Immature natural killer cell (primary cell): ENCODE measurements at regions not wholly inside any gene's neighbourhood (a gene's known extent, or its start where the extent isn't known, plus 50 kb on each side); places are given as distances from the start of the nearest gene placed in this dataset.

ENCODE experiments used
- DNase-seq, 3 donors: peaks; one replicate each; pipeline ENCODE4 v3.0.0; 2022; ENCODE audit warnings: mixed read lengths in 1 of 3
- H3K27ac Mint-ChIP-seq, 6 donors: one replicate each; pipeline ENCODE4 v1.8.0; 2020; ENCODE audit warnings: mixed read lengths in 6 of 6, mild to moderate bottlenecking in 5 of 6, inconsistent platforms in 4 of 6, moderate library complexity in 3 of 6
- H3K27me3 Mint-ChIP-seq, 3 donors: one replicate each; pipeline ENCODE4 v1.8.0; 2020 to 2021; ENCODE audit warnings: low read depth in 3 of 3, mild to moderate bottlenecking in 3 of 3, mixed read lengths in 3 of 3, moderate library complexity in 3 of 3, inconsistent platforms in 1 of 3
- H3K36me3 Mint-ChIP-seq, 3 donors: one replicate each; pipeline ENCODE4 v1.8.0; 2020; ENCODE audit warnings: mixed read lengths in 3 of 3, inconsistent platforms in 2 of 3, mild to moderate bottlenecking in 2 of 3
- H3K4me1 Mint-ChIP-seq, 2 donors: one replicate each; pipeline ENCODE4 v1.8.0; 2020; ENCODE audit warnings: inconsistent platforms in 2 of 2, mild to moderate bottlenecking in 2 of 2, mixed read lengths in 2 of 2, moderate library complexity in 1 of 2
- H3K4me3 Mint-ChIP-seq, 5 donors: one replicate each; pipeline ENCODE4 v1.8.0; 2020; ENCODE audit warnings: mild to moderate bottlenecking in 5 of 5, mixed read lengths in 5 of 5, inconsistent platforms in 3 of 5, moderate library complexity in 3 of 5
- H3K9me3 Mint-ChIP-seq, 6 donors: one replicate each; pipeline ENCODE4 v1.8.0; 2020; ENCODE audit warnings: mild to moderate bottlenecking in 6 of 6, mixed read lengths in 6 of 6, inconsistent platforms in 4 of 6, moderate library complexity in 3 of 6

GRCh38 chr1:200474633-200475032, 64.8 kb upstream of the ZNF281 start:
- Mint-ChIP-seq H3K4me3 (peak overlapping the region in 1 of 5 donors; percentile 1), H3K9me3 (no peaks in the 10 kb centered on the region), H3K27me3 (peaks cover 3 to 4% (median 4%) of the 10 kb centered on the region in 3 donors), H3K4me1 (no peaks in the 10 kb centered on the region), H3K27ac (no peak overlapping the region), H3K36me3 (no peaks in the 10 kb centered on the region)
- no peak for DNase-seq

- H3K36me3 Mint-ChIP-seq: no peaks in the 10 kb centered on the region
- H3K4me3 Mint-ChIP-seq: peak overlapping the region in 1 of 5 donors; percentile 81
- H3K27ac Mint-ChIP-seq: peak overlapping the region in 2 of 6 donors; percentile 50 to 64
- H3K4me1 Mint-ChIP-seq: no peaks in the 10 kb centered on the region
- H3K9me3 Mint-ChIP-seq: no peaks in the 10 kb centered on the region
- DNase-seq: peak in 1 of 3 donors; percentile 10
- H3K27me3 Mint-ChIP-seq: peaks cover 0 to 4% (median 4%) of the 10 kb centered on the region in 3 donors
These were observed 64.0 kb upstream of the ZNF281 start for GRCh38 chr1:200473698-200474371.

DNA sequence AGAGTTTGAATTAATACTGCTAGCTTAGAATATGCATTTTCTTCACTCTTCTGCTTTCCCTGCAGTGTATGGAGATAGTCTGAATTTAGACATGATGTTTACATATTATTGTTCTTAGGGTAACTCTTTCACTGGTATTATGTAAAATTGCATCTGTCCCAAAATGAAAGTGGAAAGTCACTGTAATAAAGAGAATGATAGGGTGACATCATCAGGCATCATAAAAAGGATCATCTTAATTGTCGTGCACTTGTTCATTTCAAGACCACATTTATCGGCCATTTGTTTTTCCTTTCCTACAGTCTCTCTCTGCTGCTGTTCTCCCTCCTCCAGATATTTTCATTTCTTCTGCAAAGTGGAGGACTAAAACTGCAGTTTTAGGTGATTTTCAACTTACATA, 61.9 kb upstream of the ZNF281 start:
- H3K4me1 Mint-ChIP-seq: no peaks in the 10 kb centered on the region
- H3K27me3 Mint-ChIP-seq: peaks cover 0 to 5% (median 3%) of the 10 kb centered on the region in 3 donors
- no peak overlapping the region for H3K27ac Mint-ChIP-seq
- H3K36me3 Mint-ChIP-seq: no peaks in the 10 kb centered on the region
- no peaks in the 10 kb centered on the region for H3K9me3 Mint-ChIP-seq
- DNase-seq: no peak
- H3K4me3 Mint-ChIP-seq: no peak overlapping the region

DNA sequence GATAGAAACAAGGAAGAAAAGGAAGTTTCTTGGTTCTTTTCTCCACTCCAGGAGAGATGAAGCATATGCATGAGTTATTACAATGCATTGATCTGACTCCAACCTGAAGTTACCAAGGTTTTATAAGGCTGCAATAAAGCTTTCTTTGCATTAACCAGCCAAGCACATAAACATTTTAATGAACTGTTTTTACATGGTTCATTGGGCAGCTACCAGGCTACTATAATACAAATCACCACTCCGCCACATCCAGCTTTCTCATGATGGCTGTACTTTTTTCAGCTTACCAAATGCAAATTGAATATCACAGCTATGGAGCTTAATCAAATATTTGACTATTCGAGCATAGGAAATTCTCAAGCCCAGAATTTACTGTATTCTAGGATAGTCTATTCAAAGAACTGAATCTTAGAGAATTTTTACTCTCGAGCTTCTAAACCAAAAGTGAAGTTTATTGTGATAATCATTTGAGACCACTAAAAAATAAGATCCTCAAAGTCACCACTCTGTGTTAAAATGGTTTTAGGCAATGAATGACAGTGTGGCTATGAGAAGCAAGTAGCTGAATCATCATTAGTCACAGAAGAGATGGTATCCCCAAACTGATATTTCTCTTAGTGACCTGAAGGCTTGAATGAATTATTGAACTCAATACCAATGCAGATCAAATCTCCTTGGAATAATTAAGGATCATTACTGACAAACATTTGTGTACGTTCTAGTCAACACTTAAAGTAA, 58.6 kb upstream of the ZNF281 start:
- Mint-ChIP-seq H3K27ac (no peak overlapping the region), H3K4me1 (no peaks in the 10 kb centered on the region), H3K9me3 (no peaks in the 10 kb centered on the region), H3K27me3 (peaks cover 0 to 4% (median 3%) of the 10 kb centered on the region in 3 donors), H3K4me3 (no peak overlapping the region), H3K36me3 (no peaks in the 10 kb centered on the region)
- no peak for DNase-seq

DNA sequence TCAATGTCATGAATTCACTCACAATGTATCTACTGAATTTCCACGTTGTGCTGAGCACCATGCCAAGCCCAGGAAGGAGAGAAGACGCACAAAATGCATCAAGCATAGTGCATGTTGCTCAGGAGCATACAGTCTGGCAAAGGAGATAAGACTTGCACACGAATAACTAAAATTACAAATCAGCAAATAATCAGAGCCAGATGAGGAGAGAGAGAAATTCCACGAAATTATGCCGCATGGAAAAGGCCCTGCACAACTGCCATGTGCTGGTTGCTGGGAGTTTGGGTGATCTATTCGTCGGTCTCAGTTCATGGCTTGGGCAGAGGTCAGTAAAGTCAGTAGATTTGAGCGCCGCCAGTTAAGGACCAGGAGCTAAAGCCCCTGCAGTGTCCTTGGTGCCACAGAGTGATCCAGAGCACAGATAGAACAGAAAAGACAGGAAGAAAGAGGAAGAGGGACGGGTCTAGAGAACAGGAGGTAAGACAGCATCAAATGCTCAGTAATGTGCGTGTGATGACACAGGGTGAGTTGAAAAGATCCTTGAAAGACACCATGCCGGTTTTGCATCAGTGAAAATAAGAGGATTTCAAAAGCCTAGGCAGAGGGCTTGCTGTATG, 55.1 kb upstream of the ZNF281 start:
- Mint-ChIP-seq H3K4me1 (no peaks in the 10 kb centered on the region), H3K27ac (no peak overlapping the region), H3K27me3 (peaks cover 0 to 4% (median 3%) of the 10 kb centered on the region in 3 donors), H3K4me3 (no peak overlapping the region), H3K36me3 (no peaks in the 10 kb centered on the region), H3K9me3 (no peaks in the 10 kb centered on the region)
- DNase-seq: no peak
